ENCODE measurements at regions not wholly inside any gene's neighbourhood (a gene's known extent, or its start where the extent isn't known, plus 50 kb on each side); places are given as distances from the start of the nearest gene placed in this dataset.

GRCh38 chr19:29321116-29321515, 108.2 kb upstream of the UQCRFS1 start:
- intact Hi-C loops (cut with micrococcal nuclease): no loop called here

GRCh38 chr19:29323021-29323430, 110.1 kb upstream of the UQCRFS1 start:
- intact Hi-C loops (cut with micrococcal nuclease): no loop called here

- intact Hi-C loops (cut with micrococcal nuclease): no loop called here
Observed at GRCh38 chr19:29323440-29324290, 110.7 kb upstream of the UQCRFS1 start.

- intact Hi-C loops (cut with micrococcal nuclease): no loop called here
Observed at GRCh38 chr19:29324291-29324680, 111.3 kb upstream of the UQCRFS1 start.

- intact Hi-C loops (cut with micrococcal nuclease): no loop called here
Observed at GRCh38 chr19:29324717-29325116, 111.8 kb upstream of the UQCRFS1 start.

- intact Hi-C loops (cut with micrococcal nuclease): no loop called here
Observed at GRCh38 chr19:29325241-29325975, 112.5 kb upstream of the UQCRFS1 start.

- intact Hi-C loops (cut with micrococcal nuclease): no loop called here
Observed at GRCh38 chr19:29326351-29326750, 113.4 kb upstream of the UQCRFS1 start.

GRCh38 chr19:29326849-29327840, 114.2 kb upstream of the UQCRFS1 start:
- intact Hi-C loops (cut with micrococcal nuclease): no loop called here

GRCh38 chr19:29328586-29328985, 115.6 kb upstream of the UQCRFS1 start:
- intact Hi-C loops (cut with micrococcal nuclease): no loop called here

- intact Hi-C loops (cut with micrococcal nuclease): no loop called here
Observed at GRCh38 chr19:29329460-29330134, 116.6 kb upstream of the UQCRFS1 start.

GRCh38 chr19:29336425-29336824, 123.5 kb upstream of the UQCRFS1 start:
- intact Hi-C loops (cut with micrococcal nuclease): no loop called here

GRCh38 chr19:29337029-29337428, 124.1 kb upstream of the UQCRFS1 start:
- intact Hi-C loops (cut with micrococcal nuclease): no loop called here

GRCh38 chr19:29338480-29338879, 125.5 kb upstream of the UQCRFS1 start:
- intact Hi-C loops (cut with micrococcal nuclease): no loop called here

- intact Hi-C loops (cut with micrococcal nuclease): no loop called here
Observed at GRCh38 chr19:29342721-29343120, 129.8 kb upstream of the UQCRFS1 start.

GRCh38 chr19:29364224-29364726, 151.3 kb upstream of the UQCRFS1 start:
- intact Hi-C loops (cut with micrococcal nuclease): no loop called here

- intact Hi-C loops (cut with micrococcal nuclease): no loop called here
Observed at GRCh38 chr19:29364999-29365398, 152.0 kb upstream of the UQCRFS1 start.

- intact Hi-C loops (cut with micrococcal nuclease): no loop called here
Observed at GRCh38 chr19:29365836-29366417, 153.0 kb upstream of the UQCRFS1 start.

- intact Hi-C loops (cut with micrococcal nuclease): no loop called here
Observed at GRCh38 chr19:29366757-29367156, 153.8 kb upstream of the UQCRFS1 start.

GRCh38 chr19:29367791-29368222, 154.9 kb upstream of the UQCRFS1 start:
- intact Hi-C loops (cut with micrococcal nuclease): no loop called here

GRCh38 chr19:29370276-29370675, 155.5 kb upstream of the VSTM2B start:
- intact Hi-C loops (cut with micrococcal nuclease): no loop called here

Data from T-helper 2 cell treated with Interferon-gamma antibody and Interleukin-4, amounts not matched to agents 100 ng/mL and 5 ng/mL, for 36 hours (primary cell).